HG03457 (cell line): ENCODE measurements at regions not wholly inside any gene's neighbourhood (a gene's known extent, or its start where the extent isn't known, plus 50 kb on each side); places are given as distances from the start of the nearest gene placed in this dataset.
A peak's percentile ranks its signal among the peaks of the same experiment; 100 is the strongest.
"Not testable (repeated sequence)": the region's sequence is repeated elsewhere in the genome, so short reads cannot be mapped to it uniquely, and the experiment has no call there.

Experiments
- ATAC-seq: cut with Tn5 transposase; IDR thresholded peaks from one replicate; pipeline ENCODE4 v1.9.1; 2021; ENCODE audit warnings: moderate number of reproducible peaks; ENCODE audit not compliant: unreplicated experiment

DNA sequence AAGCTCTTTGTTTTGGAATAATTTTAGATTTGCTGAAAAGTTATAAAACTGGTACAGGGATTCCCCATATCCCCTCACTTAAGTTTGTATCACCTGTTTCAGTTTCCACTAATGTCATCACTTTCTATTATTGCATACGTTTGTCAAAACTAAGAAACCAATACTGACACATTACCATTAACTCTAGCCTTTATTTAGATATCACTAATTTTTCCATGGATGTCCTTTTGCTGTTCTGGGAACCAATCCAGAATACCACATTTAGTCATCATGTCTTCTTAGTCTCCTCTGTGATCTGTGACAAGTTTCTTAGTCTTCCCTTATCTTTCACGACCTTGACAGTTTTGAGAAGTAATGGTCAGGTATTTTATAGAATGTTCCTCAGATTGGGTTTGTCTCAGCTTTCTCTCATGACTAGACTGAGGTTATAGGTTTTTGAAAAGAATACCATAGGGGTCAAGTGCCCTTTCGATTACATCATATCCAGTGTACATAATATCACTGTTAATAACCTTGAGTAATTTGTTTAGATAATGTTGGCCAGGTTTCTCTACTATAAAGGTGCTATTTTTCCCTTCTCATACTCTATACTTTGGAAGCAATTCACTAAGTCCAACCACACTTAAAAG is 51.9 kb upstream of the NMUR2 start:
- ATAC-seq, result no peak

DNA sequence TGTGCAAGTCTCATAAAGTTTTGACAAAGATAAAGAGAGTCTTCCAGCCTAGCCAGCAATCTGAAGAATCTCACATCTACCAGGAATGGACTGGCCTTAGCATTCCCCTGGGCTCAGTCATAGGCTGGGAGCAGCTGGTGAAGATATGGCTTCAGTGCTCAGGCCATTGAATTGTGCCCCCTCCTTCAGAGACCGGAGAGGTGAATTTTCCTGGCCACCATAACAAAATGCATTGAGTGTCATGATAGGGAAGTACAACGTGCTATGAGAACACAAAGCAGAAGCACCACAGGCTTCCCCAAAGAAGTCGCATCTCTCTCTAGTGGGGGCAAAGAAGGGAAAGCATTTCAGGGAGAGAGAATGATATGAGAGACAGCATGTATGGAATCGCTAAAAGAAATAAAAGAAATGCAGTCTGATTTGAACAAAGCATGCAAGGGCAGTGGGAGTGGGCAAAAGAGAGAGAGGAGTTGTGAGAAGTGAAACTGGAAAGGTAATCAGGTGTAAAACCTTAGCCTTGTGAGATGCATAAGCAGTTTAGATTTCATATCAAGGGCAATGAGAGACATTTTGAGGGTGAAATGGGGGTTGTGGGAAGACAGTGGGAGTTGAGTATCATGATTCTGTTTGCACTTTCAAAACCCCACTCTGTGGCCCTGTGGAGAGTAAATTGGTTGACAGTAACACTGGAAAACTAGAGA is 57.1 kb upstream of the NMUR2 start:
- peak; percentile 92 for ATAC-seq

DNA sequence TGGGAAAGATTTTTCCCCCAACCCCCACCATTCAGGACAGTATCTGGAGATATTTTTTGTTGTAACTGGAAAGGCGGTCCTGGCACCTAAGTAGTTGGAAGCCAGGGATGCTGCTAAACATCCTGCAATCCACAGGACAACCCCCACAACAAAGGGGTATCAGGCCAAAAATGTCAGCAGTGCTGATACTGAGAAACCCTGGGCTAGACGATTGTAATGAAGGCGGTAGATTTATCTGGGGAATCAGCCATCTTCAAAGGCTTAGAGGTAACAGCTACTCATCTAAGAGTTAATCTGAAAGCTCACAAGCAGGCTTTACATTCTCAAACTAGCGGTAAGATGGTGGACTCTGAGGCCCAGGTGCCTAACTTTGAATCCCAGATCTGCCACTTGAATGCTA is 59.0 kb upstream of the NMUR2 start:
- ATAC-seq, result no peak

DNA sequence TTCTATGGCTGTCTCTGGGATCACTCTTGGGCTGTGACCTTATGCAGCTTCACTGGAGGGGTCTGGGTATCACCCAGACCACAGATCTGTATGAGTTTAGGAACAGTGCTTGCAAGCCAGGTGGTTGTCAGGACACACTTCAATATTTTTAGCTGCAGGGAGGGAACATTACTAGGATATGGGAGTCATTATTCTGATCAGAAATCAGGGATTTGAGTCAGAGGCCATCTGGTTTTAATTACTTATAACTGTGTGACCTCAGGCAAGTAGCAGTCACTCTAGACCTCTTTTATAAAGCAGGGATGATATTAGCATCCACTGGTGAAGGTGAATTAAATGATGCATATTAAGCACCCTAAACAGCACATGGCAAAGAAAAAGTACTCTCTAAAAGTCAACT is 60.1 kb upstream of the NMUR2 start:
- ATAC-seq, result no peak

DNA sequence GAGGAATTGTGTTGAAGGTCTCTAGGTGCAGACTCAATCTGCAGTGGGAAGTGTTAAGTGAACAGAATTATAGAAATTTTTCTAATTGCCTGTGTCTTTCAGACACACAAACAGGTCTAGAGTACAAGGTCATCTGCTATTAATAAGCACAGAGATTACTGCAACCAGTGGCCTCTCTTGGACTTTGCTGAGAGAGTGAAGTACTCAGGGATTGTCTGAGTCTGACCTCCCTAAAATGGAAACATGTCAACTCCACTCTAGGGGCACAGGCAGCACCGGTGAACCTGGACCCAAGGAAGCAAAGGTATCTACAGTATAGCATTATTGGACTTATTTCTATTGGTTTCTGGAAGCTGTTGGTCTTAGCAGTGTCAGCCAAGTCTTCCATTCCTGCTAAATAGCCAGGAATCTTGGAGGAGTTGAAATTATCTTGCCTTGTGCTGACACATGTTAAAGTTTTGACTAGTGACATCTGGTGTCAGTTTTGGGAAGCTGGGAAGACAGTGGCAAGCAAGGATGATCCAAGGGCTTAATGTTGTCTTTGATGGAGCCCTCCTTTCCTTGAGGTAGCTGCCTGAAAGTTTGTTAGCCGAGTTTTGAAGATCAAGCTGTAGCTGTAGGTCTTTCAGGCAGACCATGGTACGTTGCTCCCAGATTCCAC is 61.1 kb upstream of the NMUR2 start:
- ATAC-seq, result no peak

DNA sequence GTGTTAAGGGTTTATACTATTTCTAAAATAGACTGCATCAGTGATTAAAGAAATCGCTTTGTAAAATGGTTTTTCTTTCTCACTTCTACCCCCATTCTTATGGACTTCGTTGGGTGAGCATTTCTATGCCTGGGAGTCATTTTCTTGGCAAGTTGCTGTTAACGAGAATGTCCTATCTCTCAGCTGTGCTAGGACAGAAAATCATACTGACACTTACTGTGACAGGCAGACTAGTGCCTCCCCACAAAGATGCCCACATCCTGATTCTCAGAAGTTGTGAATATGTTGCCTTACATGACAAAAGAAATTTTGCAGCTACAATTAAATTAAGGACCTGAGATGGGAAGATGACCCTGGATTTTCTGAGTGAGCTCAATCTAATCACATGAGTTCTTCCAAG is 65.1 kb upstream of the NMUR2 start:
- ATAC-seq, result no peak

DNA sequence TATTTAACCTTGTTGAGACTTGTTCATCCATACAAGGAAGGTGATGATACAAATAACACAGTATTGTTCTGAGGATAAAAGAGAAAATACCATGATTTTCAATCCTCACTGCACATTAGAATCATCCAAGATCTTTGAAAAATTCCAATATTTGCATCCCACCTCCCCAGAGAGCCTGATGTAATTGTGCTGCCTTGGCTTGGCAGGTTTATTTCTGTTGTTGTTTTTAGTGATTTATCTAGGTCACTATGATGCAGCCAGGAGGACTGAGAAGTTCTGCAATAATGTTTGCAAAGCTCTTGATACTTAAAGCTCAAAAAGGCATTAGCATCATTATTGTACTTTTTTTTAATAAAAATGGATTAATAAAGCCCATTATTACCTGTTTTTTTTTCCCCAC is 67.0 kb upstream of the NMUR2 start:
- no peak for ATAC-seq

DNA sequence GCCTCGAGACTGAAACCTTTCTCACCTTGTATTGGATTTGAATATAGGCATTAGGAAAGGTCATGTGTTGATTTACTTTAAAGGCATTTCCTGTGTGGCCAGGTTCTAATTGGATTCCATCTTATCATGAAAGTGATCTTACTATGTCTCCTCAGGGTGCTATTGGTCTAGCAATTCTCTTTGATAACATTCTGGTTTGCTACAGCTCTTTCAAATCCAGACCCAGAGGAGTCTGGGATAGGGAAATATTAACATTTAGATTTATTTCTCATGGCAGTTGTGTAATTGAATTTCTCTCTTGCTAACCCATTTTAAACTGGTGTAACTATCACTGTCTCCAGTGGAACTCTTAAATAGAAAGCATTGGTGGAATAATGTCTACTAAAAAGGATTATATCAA is 69.9 kb upstream of the NMUR2 start:
- no peak for ATAC-seq

DNA sequence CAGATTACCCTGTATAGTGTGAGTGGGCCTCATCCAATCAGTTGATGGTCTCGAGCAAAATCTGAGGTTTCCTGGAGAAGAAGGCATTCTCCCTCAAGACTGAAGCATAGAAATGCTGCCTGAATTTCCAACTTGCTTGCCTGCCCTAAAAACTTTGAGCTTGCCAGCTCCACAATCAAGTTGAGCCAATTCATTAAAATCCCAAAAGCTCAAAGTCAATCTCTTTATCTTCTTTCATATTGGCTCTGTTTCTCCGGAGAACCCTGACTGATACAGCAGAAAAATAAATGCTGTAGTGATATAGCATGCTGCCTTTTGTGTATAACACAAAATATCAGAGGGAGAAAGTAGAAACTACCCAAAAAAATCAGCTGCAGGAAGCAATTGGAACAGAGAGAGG is 72.5 kb upstream of the NMUR2 start:
- ATAC-seq, result no peak

DNA sequence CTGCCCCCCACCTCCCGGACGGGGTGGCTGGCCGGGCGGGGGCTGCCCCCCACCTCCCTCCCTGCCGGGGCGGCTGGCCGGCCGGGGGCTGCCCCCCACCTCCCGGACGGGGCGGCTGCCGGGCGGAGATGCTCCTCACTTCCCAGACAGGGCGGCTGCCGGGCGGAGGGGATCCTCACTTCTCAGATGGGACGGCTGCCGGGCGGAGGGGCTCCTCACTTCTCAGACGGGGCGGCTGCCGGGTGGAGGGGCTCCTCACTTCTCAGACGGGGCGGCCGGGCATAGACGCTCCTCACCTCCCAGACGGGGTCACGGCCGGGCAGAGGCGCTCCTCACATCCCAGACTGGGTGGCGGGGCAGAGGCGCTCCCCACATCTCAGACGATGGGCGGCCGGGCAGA is 74.8 kb upstream of the NMUR2 start:
- not testable (repeated sequence) for ATAC-seq

DNA sequence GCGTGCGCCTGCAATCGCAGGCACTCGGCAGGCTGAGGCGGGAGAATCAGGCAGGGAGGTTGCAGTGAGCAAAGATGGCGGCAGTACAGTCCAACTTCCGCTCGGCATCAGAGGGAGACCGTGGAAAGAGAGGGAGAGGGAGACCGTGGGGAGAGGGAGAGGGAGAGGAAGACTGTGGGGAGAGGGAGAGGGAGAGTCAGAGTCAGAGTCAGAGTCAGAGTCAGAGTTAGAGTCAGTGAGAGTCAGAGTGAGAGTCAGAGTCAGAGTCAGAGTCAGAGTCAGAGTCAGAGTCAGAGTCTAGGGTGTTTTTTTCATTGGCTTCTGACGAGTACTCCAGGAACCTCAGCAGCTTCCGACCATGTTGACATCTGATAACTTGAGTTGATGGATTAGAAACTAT is 75.6 kb upstream of the NMUR2 start:
- not testable (repeated sequence) for ATAC-seq

DNA sequence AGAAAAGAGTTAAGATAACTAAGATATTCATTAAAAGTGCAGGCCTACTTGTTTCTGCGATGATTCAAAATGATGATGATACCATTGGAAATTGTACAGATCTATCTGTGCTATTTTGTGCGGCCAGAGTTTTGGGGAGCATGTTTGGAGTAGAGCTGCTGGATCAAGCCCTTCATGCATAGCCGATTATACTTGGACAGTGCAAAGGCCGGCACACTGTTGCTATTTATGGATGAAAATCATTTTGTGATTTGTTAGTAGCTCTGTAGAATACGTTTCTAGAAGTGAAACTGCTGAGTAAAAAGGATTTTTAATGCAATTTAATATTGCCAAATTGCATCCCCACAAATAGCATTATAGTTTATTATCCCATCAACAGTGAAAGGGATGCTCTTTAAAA is 82.1 kb upstream of the NMUR2 start:
- no peak for ATAC-seq

DNA sequence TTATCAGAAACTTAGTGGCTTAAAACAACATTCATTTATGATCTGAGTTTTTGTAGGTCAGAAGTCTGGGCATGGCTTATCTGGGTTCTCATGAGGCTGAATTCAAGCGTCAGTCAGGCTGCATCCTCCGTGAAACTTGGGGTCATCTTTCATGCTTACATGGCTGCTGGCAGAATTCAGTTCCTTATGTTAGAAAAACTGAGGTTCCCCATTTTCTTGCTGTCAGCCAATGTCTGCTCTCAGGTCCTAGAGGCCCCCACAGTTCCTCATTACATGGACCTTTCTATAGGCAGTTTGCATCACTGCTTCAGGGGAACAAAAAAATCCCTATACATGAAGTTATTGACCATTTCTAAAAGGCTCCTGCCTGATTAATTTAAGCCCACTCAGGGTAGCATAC is 83.8 kb upstream of the NMUR2 start:
- ATAC-seq, result no peak

DNA sequence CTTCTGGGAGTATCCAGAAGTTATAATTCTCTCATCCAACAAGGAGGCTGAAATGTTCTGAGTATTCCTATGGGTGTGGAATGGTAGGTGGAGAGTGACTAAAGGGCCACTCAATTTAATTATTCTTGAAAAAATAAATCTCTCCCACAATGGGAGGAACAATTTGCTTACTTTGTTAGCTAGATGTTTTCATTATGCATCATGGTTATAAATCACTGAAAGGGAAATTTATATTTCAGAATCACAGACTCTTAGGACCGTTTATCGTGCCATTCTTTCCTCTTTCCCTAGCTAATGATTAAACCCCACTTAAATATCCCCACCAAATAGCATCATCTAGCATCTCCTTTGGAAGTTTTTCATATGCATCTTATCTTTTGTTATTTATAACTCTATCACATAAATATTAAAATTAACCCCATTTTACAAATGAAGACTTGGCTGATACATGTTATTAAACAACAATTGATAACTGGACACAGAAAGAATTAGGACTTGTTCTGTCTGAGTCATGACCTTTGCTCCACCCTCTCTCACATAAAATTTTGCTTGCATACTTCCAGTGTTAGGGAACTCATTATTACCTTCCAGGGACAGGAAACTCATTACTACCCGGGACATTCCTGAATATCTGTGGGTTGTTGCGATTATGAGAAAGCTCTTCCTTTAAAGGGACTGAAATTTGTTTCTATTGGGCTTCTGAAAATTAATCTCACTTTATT is 94.9 kb upstream of the NMUR2 start:
- ATAC-seq, result no peak

DNA sequence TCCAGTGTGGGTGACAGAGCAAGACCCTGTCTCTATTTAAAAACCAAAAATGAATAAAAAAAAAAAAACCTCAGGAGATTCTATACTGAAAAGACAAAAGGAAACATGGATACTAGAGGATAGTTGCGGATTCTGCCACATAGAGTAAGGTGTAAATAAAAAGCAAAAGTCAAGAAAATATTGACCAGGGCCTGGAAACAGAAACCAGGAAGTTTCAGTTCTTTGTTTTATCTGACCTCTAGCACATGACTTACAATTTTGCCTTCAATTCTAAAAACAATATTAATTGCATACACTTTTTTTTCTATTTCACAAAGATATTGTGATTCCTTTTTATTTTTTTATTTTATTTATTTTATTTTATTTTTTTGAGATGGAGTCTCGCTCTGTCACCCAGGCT is 96.2 kb upstream of the NMUR2 start:
- ATAC-seq, result no peak

DNA sequence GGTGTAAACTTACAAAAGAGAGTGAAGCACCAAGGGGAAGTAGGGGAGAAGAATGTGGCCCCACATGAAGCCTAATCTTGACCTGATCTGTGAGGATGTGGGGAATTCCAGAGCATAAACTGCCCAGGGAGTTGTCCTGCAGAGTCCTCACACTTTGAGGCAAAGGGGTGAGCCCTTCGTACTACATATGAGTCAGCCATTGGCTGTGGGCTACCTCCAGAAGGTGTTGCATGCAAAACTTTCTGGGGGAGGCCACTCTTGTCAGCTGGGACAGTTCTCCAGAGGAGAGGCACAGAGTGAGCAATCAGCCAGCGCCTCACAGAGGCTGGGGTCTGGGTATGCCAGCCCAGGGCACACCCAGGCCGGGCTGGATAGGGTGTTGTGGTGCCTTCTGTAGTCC is 98.1 kb upstream of the NMUR2 start:
- no peak for ATAC-seq

DNA sequence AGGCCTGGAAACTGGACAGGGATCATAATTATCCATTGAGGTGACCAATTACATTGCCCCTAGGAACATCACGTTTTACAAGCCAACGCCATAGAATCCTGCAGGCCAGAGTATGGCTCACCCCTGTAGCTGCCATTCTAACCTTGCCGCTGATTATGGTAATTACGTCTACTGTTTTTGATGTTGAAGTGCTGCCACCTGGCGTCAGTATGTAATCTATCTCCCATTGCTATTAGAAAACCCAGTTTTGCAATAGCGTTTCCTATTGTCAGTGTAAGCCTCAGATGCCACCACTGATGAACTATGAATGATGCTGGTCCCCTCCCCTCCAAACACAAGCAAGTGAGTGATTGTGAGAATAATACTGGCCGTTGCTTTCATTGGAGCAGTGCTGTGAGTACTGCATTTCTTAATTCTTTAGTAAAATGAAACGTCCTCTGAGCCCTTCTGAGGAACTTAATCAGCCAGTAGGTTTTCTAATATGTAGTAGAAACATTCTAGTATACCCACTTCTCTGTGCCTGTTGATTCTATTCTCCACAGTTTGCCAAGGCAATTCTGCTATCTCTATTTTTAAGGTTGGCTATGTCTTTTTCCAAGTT is 100.5 kb upstream of the NMUR2 start:
- ATAC-seq, result peak; percentile 87

DNA sequence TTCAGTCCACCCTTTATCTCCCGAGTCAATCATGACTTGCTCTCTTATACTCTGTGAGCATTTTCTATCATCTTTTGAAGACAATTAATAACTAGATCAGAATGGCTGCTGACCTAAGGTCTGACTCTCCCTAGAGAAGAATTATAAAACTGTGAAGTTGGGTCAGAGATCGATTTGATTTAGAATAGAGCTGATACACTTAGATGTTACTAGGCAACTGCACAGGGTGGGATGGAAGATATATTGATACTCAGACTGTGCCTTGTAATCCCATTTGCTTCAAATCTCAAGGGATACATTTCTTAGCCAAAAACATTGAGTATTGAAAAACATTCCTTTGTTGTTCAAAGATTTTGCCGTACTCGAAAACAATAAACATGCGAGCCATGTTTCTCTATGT is 106.0 kb upstream of the NMUR2 start:
- no peak for ATAC-seq

DNA sequence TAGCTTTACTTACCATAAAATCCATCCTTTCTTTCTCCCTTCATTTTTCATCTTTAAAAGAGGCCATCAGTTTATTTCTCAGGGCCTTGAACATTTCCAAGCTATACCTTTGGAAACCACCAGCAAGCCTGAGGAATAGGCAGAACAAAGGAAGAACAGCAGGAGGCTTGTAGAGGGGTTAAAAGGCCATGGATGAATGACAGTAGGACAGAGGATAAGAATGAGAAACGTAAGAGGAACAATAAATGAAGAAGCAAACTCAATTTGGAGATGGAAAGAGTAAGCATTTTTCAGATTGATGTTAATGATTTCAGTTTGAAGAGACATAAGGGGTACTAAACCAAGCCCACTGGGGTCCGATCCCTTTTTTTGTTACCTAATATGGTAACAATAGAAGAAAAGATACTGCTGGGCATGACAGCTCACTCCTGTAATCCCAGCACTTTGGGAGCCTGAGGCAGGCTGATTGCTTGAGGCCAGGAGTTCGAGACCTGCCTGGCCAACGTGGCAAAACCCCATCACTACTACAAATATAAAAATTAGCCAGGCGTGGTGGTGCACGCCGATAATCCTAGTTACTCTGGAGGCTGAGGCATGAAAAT is 106.6 kb upstream of the NMUR2 start:
- no peak for ATAC-seq

DNA sequence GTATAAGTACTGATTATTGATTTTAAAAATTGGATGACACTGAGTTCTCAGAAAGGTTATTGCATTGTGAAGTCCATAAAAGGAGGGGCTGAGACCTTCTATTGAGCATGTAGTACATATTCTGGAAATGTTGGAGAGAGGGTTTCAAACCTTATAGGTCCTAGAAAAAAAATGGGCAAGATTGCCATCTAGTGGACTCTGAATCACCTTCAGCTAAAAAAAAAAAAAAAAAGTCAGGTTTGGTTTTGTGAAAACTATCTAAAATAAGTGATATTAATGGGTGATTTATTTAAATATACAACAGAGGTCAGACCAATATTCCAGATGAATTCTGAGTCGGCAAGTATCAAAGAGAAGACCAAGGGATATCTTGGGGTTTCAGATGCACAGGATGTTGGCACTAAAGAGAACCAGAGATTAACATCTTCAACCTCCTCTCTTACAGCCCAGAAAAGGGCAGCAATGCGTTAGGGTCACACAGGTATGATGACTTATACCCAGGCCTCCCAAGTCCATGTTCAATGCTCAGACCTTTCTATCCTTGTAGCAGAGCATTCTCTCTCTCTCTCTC is 109.8 kb upstream of the NMUR2 start:
- no peak for ATAC-seq

DNA sequence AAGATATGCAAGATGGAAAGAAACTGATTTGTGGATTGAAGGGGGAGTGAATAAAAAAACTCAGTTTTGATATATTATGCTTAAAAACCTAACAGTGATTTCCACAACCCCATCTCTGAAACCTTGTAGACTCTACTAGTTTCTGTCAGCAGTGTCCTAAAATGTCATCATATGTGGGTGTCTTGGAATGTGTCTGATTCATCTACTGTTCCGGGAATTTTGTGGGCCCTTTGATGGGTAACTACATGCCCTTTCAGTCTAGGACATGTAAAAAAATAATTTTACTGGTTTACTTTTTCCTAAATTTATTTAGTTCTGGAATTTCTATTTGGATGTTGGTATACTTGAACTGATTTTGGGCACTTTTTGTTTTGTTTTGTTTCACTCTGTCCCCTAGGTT is 118.9 kb upstream of the NMUR2 start:
- ATAC-seq, result no peak
